IMR-90 (cell line): ENCODE measurements at regions not wholly inside any gene's neighbourhood (a gene's known extent, or its start where the extent isn't known, plus 50 kb on each side); places are given as distances from the start of the nearest gene placed in this dataset.

Experiments
- ATAC-seq: fragments of 200-7000 bp; cut with Tn5 transposase; 2 replicates; pipeline ENCODE4 v1.9.1; 2020; ENCODE audit warnings: low read depth, mild to moderate bottlenecking, moderate library complexity
- BruUV-seq: library from RNA; stranded (reverse); fragments of 400-500 nt; replicated peaks from 2 replicates; lab custom pipeline; 2021; lab: Mats Ljungman, UMichigan
- CTCF ChIA-PET: fragments of 300-600 bp; formaldehyde crosslinking; extraction: SDS; loops from one replicate; lab custom pipeline; 2021; ENCODE audit warnings: antibody characterized with exemption; lab: Yijun Ruan, JAX
- POLR2A ChIA-PET: fragments of 300-600 bp; sonication (Branson Sonifier 250); formaldehyde crosslinking; loops from one replicate; lab custom pipeline; 2022; ENCODE audit warnings: antibody characterized with exemption; ENCODE audit not compliant: unreplicated experiment; lab: Charles Lee
- DNase-seq: peaks from one replicate; pipeline ENCODE4 v3.0.0; 2013
- H2AFZ ChIP-seq: replicated peaks from 2 replicates; pipeline ENCODE3; 2013; ENCODE audit warnings: low read length, mild to moderate bottlenecking; ENCODE audit not compliant: poor library complexity
- H2AK5ac ChIP-seq: 2 replicates; pipeline ENCODE4 v1.6.1; 2013; ENCODE audit warnings: low read depth, low read length, inconsistent platforms
- H2AK9ac ChIP-seq: replicated peaks from 2 replicates; pipeline ENCODE3; 2013; ENCODE audit warnings: mild to moderate bottlenecking, low read depth, low read length, moderate library complexity; ENCODE audit not compliant: poor library complexity
- H2BK120ac ChIP-seq: 2 replicates; pipeline ENCODE4 v1.6.1; 2013; ENCODE audit warnings: low read depth, low read length, inconsistent platforms
- H2BK15ac ChIP-seq: 3 replicates; pipeline ENCODE4 v1.6.1; 2013; ENCODE audit warnings: low read depth, low read length, inconsistent platforms
- H2BK20ac ChIP-seq: 2 replicates; pipeline ENCODE4 v1.6.1; 2013; ENCODE audit warnings: low read depth, mild to moderate bottlenecking, inconsistent platforms, low read length, moderate library complexity
- H2BK5ac ChIP-seq: 2 replicates; pipeline ENCODE4 v1.6.1; 2013; ENCODE audit warnings: mild to moderate bottlenecking, low read depth, low read length, inconsistent platforms; ENCODE audit not compliant: poor library complexity, severe bottlenecking
- H3K14ac ChIP-seq: replicated peaks from 2 replicates; pipeline ENCODE4 v1.6.1; 2013; ENCODE audit warnings: low read depth, low read length, inconsistent platforms
- H3K18ac ChIP-seq: 2 replicates; pipeline ENCODE4 v1.6.1; 2013; ENCODE audit warnings: low read depth, low read length, control low read depth
- H3K23ac ChIP-seq: 2 replicates; pipeline ENCODE4 v1.6.1; 2013; ENCODE audit warnings: low read depth, low read length, inconsistent platforms
- H3K27ac ChIP-seq: 2 replicates; pipeline ENCODE4 v1.5.1; 2013; ENCODE audit warnings: mild to moderate bottlenecking, control low read depth, low read length; ENCODE audit not compliant: insufficient read depth
- H3K27me3 ChIP-seq: 2 replicates; pipeline ENCODE4 v1.6.1; 2013; ENCODE audit warnings: low read length; ENCODE audit not compliant: control insufficient read depth, insufficient read depth
- H3K36me3 ChIP-seq: 2 replicates; pipeline ENCODE4 v1.6.1; 2013; ENCODE audit warnings: low read length, mixed read lengths; ENCODE audit not compliant: control insufficient read depth, insufficient read depth
- H3K4ac ChIP-seq: 2 replicates; pipeline ENCODE4 v1.6.1; 2013; ENCODE audit warnings: low read depth, low read length, inconsistent platforms
- H3K4me1 ChIP-seq: 2 replicates; pipeline ENCODE4 v1.6.1; 2013; ENCODE audit warnings: low read length, mixed read lengths; ENCODE audit not compliant: control insufficient read depth, insufficient read depth
- H3K4me2 ChIP-seq: 2 replicates; pipeline ENCODE4 v1.6.1; 2013; ENCODE audit warnings: low read depth, mild to moderate bottlenecking, control low read depth, low read length, moderate library complexity
- H3K4me3 ChIP-seq: 2 replicates; pipeline ENCODE4 v1.5.1; 2013; ENCODE audit warnings: low read depth, mild to moderate bottlenecking, control low read depth, low read length, moderate library complexity; ENCODE audit not compliant: insufficient read depth
- H3K56ac ChIP-seq: 2 replicates; pipeline ENCODE4 v1.6.1; 2013; ENCODE audit warnings: low read length, inconsistent platforms; ENCODE audit not compliant: insufficient read depth; ENCODE audit errors: extremely low read depth
- H3K79me1 ChIP-seq, 2 experiments: 2 replicates each; pipeline ENCODE4 v1.6.1; 2013; ENCODE audit warnings: low read length in 2 of 2, inconsistent platforms in 1 of 2, low read depth in 1 of 2
- H3K9ac ChIP-seq: 2 replicates; pipeline ENCODE4 v1.6.1; 2013; ENCODE audit warnings: low read depth, low read length, control low read depth
- H3K9me1 ChIP-seq: 2 replicates; pipeline ENCODE4 v1.6.1; 2013; ENCODE audit warnings: low read length, inconsistent platforms; ENCODE audit not compliant: insufficient read depth
- H3K9me3 ChIP-seq: 2 replicates; pipeline ENCODE4 v1.6.1; 2013; ENCODE audit warnings: low read length; ENCODE audit not compliant: control insufficient read depth, insufficient read depth
- H4K20me1 ChIP-seq: 2 replicates; pipeline ENCODE4 v1.6.1; 2013; ENCODE audit warnings: low read length, inconsistent platforms; ENCODE audit not compliant: insufficient read depth
- H4K5ac ChIP-seq: 2 replicates; pipeline ENCODE4 v1.6.1; 2013; ENCODE audit warnings: mild to moderate bottlenecking, low read depth, low read length, control low read depth
- H4K8ac ChIP-seq, 2 experiments: 2 replicates each; pipeline ENCODE4 v1.6.1; 2013; ENCODE audit warnings: low read depth in 2 of 2, low read length in 2 of 2, control low read depth in 1 of 2, inconsistent platforms in 1 of 2
- H4K91ac ChIP-seq: 2 replicates; pipeline ENCODE4 v1.6.1; 2013; ENCODE audit warnings: low read depth, low read length, inconsistent platforms; ENCODE audit not compliant: insufficient read depth
- CEBPB ChIP-seq: IDR thresholded peaks from 2 replicates; pipeline ENCODE4 v1.6.1; 2012; ENCODE audit warnings: low read depth, low read length, improper control_type of control experiment
- MAZ ChIP-seq: IDR thresholded peaks from 2 replicates; pipeline ENCODE4 v1.6.1; 2012; ENCODE audit warnings: low read depth, mild to moderate bottlenecking, low read length, improper control_type of control experiment, moderate library complexity, borderline replicate concordance
- POLR2A ChIP-seq: IDR thresholded peaks from 2 replicates; pipeline ENCODE4 v1.6.1; 2012; ENCODE audit warnings: mild to moderate bottlenecking, low read depth, low read length
- WGBS, 2 experiments: methylation state at CpG; one replicate each; pipeline versions ENCODE4 v1.1.5 to v1.1.7; 2013; ENCODE audit warnings: missing lambda C conversion rate in 2 of 2; ENCODE audit not compliant: insufficient read length in 1 of 2; ENCODE audit errors: extremely low coverage in 2 of 2; 5-methylcytosine and 5-hydroxymethylcytosine counted together
- dilution Hi-C: fragments of 300-500 bp; cut with HindIII; formaldehyde crosslinking; loops from one replicate; pipeline ENCODE4 v1.14.3; 2018; ENCODE audit warnings: low sequenced_read_pairs; ENCODE audit not compliant: unreplicated experiment
- in situ Hi-C: fragments of 300-500 bp; cut with MboI; formaldehyde crosslinking; loops from 3 replicates; pipeline ENCODE4 v1.14.3; 2019; ENCODE audit warnings: low sequenced_read_pairs, inconsistent platforms, mixed read lengths
- intact Hi-C: fragments of 100-400 bp; cut with micrococcal nuclease; formaldehyde crosslinking; loops from 2 replicates; pipeline ENCODE4 v1.10.0; 2022

DNA sequence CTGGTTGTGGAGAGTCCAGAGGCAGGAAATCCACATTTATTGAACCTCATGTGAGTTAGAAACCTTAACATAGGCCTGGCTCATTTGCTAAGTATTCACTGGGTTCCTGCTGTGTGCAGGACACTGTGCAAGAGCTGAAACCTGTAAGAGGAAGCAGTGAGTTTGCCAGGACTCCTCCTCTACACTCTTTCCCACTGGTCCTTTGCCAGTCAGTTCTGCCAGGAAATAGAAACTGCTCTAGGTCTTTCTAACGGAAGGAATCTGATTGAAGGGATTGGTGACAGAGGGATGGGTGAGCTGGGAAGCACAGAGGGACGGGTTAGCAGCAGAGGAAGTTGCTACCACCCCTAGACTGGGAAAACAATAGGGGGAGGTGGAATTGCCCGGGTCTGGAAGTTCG lies 234.2 kb upstream of the ECI2 start:
- H3K27ac ChIP-seq, result peak overlapping the region; percentile 54
- BruUV-seq, result no TSS peak
- no CpG with 5 or more reads among the region's 4 CpGs for WGBS, 2 experiments
- ChIA-PET POLR2A (interaction anchor here (1.1 kb wide), 1 partner anchor 213 kb away, joined by 3 read pairs; no protein-coding TSS in a partner anchor), CTCF (interaction anchor here (0.9 kb wide), 1 partner anchor 18 kb away, joined by 3 read pairs; no protein-coding TSS in a partner anchor)
- H4K8ac ChIP-seq, result peak overlapping the region; percentile 11 to 82; a peak in 3 of 4 replicates
- H3K4me3 ChIP-seq, result no peak overlapping the region
- H2BK120ac ChIP-seq, result peak overlapping the region; percentile 87
- H3K79me1 ChIP-seq, result 0 out of 4 replicates have a peak, but pooled peaks cover 0 to 6% of the 10 kb centered on the region in 2 experiments
- in situ Hi-C loops, result no loop called here
- H3K27me3 ChIP-seq, result no peaks in the 10 kb centered on the region
- dilution Hi-C loops, result no loop called here
- H2AK5ac ChIP-seq, result peak overlapping the region; percentile 30; the same call in 1 of the 2 replicates
- no peaks in the 10 kb centered on the region for H3K36me3 ChIP-seq
- peak overlapping the region; percentile 67 for H3K18ac ChIP-seq
- peak overlapping the region; percentile 48; the same call in 1 of the 2 replicates for H3K4me2 ChIP-seq
- peak overlapping the region; percentile 62 for H3K23ac ChIP-seq
- H3K56ac ChIP-seq, result peak overlapping the region; percentile 7; the same call in 1 of the 2 replicates
- peaks cover 21% of the 10 kb centered on the region for H3K4me1 ChIP-seq
- no peaks in the 10 kb centered on the region for H3K9me3 ChIP-seq
- intact Hi-C loops, result no loop called here
- 0 out of 2 replicates have a peak overlapping the region, but pooled peaks have one; percentile 1 for H3K9ac ChIP-seq
- peak overlapping the region; percentile 57 for H2AK9ac ChIP-seq
- H3K9me1 ChIP-seq, result peaks cover 27% of the 10 kb centered on the region
- peak overlapping the region; percentile 81 for H3K14ac ChIP-seq
- peak overlapping the region; percentile 84 for H2BK5ac ChIP-seq
- H4K20me1 ChIP-seq, result no peaks in the 10 kb centered on the region
- peak overlapping the region; percentile 53 for H2AFZ ChIP-seq
- peak overlapping the region; percentile 32; the same call in 2 of the 3 replicates for H2BK15ac ChIP-seq
- ATAC-seq (peak; percentile 54), DNase-seq (peak; percentile 80)
- peak overlapping the region; percentile 82 for H3K4ac ChIP-seq
- H4K91ac ChIP-seq, result peak overlapping the region; percentile 74
- TF ChIP-seq POLR2A, result no peak
- TF ChIP-seq MAZ, result no peak
- TF ChIP-seq CEBPB, result 0 out of 2 replicates have a peak, but pooled peaks have one; percentile 0
- H2BK20ac ChIP-seq, result peak overlapping the region; percentile 84
- peak overlapping the region; percentile 31 for H4K5ac ChIP-seq
